Ishikawa (cell line): ENCODE measurements at regions not wholly inside any gene's neighbourhood (a gene's known extent, or its start where the extent isn't known, plus 50 kb on each side); places are given as distances from the start of the nearest gene placed in this dataset.

Source experiments
- CEBPB ChIP-seq: IDR thresholded peaks from 2 replicates; pipeline ENCODE4 v1.6.1; 2012
- CREB1 ChIP-seq: IDR thresholded peaks from 2 replicates; pipeline ENCODE4 v1.6.1; 2012; ENCODE audit warnings: low read depth
- EGR1 ChIP-seq: IDR thresholded peaks from 2 replicates; pipeline ENCODE4 v1.6.1; 2012
- EP300 ChIP-seq: IDR thresholded peaks from 2 replicates; pipeline ENCODE4 v1.6.1; 2012; ENCODE audit warnings: borderline replicate concordance
- FOXM1 ChIP-seq: IDR thresholded peaks from 2 replicates; pipeline ENCODE4 v1.6.1; 2012; ENCODE audit warnings: low read depth, borderline replicate concordance
- NFIC ChIP-seq: IDR thresholded peaks from 2 replicates; pipeline ENCODE4 v1.6.1; 2012
- RAD21 ChIP-seq: IDR thresholded peaks from 2 replicates; pipeline ENCODE4 v1.6.1; 2012; ENCODE audit warnings: low read depth
- TAF1 ChIP-seq: IDR thresholded peaks from 2 replicates; pipeline ENCODE4 v1.6.1; 2012; ENCODE audit warnings: low read depth, mild to moderate bottlenecking
- TCF12 ChIP-seq: IDR thresholded peaks from 2 replicates; pipeline ENCODE4 v1.6.1; 2012; ENCODE audit warnings: low read depth
- TEAD4 ChIP-seq: IDR thresholded peaks from 2 replicates; pipeline ENCODE4 v1.6.1; 2012
- YY1 ChIP-seq: IDR thresholded peaks from 2 replicates; pipeline ENCODE4 v1.6.1; 2012; ENCODE audit warnings: low read depth
- ZBTB7A ChIP-seq: IDR thresholded peaks from 2 replicates; pipeline ENCODE4 v1.6.1; 2012; ENCODE audit warnings: low read depth
- TF ChIP-seq, protein P1 (sequence below): IDR thresholded peaks from 2 replicates; pipeline ENCODE4 v1.6.1; 2012; ENCODE audit warnings: low read depth, mild to moderate bottlenecking
- TF ChIP-seq, protein P2 (sequence below): IDR thresholded peaks from 2 replicates; pipeline ENCODE4 v1.6.1; 2012
- TF ChIP-seq, protein P3 (sequence below): IDR thresholded peaks from 2 replicates; pipeline ENCODE4 v1.6.1; 2012

DNA sequence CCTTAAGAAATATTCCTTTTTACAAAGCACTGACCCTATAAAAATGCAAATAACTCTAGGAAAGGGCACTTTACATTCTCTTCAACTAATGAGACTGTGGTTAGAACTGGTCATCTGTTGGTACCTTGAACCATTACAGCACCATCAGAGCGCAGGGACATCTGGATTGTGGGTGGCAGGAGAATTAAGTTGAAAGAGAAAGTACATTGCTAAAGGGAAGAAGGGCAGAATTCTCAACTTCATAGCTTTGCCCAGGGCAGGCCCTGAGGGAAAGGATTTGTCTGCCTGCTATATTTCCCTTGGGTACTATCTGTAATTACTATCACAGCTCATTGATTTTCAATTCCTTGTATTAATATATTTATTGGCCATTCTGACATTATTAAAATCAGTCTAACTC is 196.8 kb downstream of the KLF12 start:
- TF ChIP-seq RAD21, result no peak
- TF ChIP-seq, protein P1, sequence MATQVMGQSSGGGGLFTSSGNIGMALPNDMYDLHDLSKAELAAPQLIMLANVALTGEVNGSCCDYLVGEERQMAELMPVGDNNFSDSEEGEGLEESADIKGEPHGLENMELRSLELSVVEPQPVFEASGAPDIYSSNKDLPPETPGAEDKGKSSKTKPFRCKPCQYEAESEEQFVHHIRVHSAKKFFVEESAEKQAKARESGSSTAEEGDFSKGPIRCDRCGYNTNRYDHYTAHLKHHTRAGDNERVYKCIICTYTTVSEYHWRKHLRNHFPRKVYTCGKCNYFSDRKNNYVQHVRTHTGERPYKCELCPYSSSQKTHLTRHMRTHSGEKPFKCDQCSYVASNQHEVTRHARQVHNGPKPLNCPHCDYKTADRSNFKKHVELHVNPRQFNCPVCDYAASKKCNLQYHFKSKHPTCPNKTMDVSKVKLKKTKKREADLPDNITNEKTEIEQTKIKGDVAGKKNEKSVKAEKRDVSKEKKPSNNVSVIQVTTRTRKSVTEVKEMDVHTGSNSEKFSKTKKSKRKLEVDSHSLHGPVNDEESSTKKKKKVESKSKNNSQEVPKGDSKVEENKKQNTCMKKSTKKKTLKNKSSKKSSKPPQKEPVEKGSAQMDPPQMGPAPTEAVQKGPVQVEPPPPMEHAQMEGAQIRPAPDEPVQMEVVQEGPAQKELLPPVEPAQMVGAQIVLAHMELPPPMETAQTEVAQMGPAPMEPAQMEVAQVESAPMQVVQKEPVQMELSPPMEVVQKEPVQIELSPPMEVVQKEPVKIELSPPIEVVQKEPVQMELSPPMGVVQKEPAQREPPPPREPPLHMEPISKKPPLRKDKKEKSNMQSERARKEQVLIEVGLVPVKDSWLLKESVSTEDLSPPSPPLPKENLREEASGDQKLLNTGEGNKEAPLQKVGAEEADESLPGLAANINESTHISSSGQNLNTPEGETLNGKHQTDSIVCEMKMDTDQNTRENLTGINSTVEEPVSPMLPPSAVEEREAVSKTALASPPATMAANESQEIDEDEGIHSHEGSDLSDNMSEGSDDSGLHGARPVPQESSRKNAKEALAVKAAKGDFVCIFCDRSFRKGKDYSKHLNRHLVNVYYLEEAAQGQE, result no peak
- no peak for TF ChIP-seq TCF12
- no peak for TF ChIP-seq EGR1
- TF ChIP-seq TAF1, result no peak
- TF ChIP-seq NFIC, result no peak
- no peak for TF ChIP-seq YY1
- no peak for TF ChIP-seq EP300
- TF ChIP-seq CREB1, result no peak
- TF ChIP-seq TEAD4, result no peak
- no peak for TF ChIP-seq CEBPB
- TF ChIP-seq, protein P2, sequence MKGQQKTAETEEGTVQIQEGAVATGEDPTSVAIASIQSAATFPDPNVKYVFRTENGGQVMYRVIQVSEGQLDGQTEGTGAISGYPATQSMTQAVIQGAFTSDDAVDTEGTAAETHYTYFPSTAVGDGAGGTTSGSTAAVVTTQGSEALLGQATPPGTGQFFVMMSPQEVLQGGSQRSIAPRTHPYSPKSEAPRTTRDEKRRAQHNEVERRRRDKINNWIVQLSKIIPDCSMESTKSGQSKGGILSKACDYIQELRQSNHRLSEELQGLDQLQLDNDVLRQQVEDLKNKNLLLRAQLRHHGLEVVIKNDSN, result no peak

GRCh38 chr13:73935991-73936390 is 198.2 kb downstream of the KLF12 start:
- TF ChIP-seq, protein P1, result no peak
- TF ChIP-seq YY1 (no peak), TAF1 (no peak)
- TF ChIP-seq, protein P2, result no peak

DNA sequence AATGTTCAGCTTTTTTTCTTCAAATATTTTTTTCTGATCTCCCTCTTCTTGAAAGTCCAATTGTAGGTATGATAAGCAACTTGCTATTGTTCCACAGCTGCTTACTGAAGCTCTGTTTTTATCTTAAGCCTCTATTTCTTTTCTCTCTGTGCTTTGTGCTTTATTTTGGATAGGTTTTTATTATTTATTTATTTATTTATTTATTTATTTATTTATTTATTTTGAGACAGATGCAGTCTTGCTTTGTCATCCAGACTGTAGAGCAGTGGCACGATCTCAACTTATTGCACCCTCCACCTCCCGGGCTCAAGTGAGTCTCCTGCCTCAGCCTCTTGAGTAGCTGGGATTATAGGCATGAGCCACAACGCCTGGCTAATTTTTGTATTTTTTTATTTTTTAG is 199.4 kb downstream of the KLF12 start:
- TF ChIP-seq EGR1, result no peak

GRCh38 chr13:73934215-73934641 is 200.0 kb downstream of the KLF12 start:
- TF ChIP-seq TAF1 (no peak), NFIC (no peak), EGR1 (no peak), RAD21 (no peak), ZBTB7A (no peak), YY1 (no peak), FOXM1 (no peak)
- TF ChIP-seq, protein P3, sequence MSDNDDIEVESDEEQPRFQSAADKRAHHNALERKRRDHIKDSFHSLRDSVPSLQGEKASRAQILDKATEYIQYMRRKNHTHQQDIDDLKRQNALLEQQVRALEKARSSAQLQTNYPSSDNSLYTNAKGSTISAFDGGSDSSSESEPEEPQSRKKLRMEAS, result no peak
- TF ChIP-seq, protein P2, result no peak

GRCh38 chr13:73933795-73934194 is 200.4 kb downstream of the KLF12 start:
- TF ChIP-seq CREB1, result no peak
- no peak for TF ChIP-seq EGR1
- no peak for TF ChIP-seq TCF12
- TF ChIP-seq, protein P2, result no peak
- no peak for TF ChIP-seq NFIC
- no peak for TF ChIP-seq YY1
- no peak for TF ChIP-seq EP300
- TF ChIP-seq, protein P3, result no peak
- TF ChIP-seq FOXM1, result no peak
- TF ChIP-seq CEBPB, result no peak
- no peak for TF ChIP-seq ZBTB7A
- TF ChIP-seq, protein P1, result no peak
- no peak for TF ChIP-seq TAF1
- TF ChIP-seq TEAD4, result no peak
- TF ChIP-seq RAD21, result no peak
